Liver (tissue), 8 donors: ENCODE measurements at regions not wholly inside any gene's neighbourhood (a gene's known extent, or its start where the extent isn't known, plus 50 kb on each side); places are given as distances from the start of the nearest gene placed in this dataset.

Experiments used
- DNase-seq: peaks from one replicate; pipeline ENCODE4 v3.0.0-alpha.2; 2017; ENCODE audit warnings: low spot score
- H3K27ac ChIP-seq, 2 donors: one replicate each; pipeline ENCODE4 v1.7.0; 2013; ENCODE audit warnings: inconsistent platforms in 2 of 2, low read length in 2 of 2, control low read depth in 1 of 2, low read depth in 1 of 2, mild to moderate bottlenecking in 1 of 2
- H3K27me3 ChIP-seq, 4 donors: one replicate each; pipeline versions ENCODE4 v1.6.1 to v1.7.0; 2013; ENCODE audit warnings: low read length in 3 of 4, inconsistent platforms in 1 of 4, mild to moderate bottlenecking in 1 of 4, moderate library complexity in 1 of 4; ENCODE audit not compliant: control insufficient read depth in 4 of 4, insufficient read depth in 4 of 4
- H3K36me3 ChIP-seq, 4 donors: one replicate each; pipeline versions ENCODE4 v1.6.1 to v1.7.0; 2013; ENCODE audit warnings: low read length in 3 of 4, mild to moderate bottlenecking in 3 of 4, low read depth in 1 of 4, moderate library complexity in 1 of 4; ENCODE audit not compliant: control insufficient read depth in 4 of 4, insufficient read depth in 3 of 4
- H3K4me1 ChIP-seq, 4 donors: one replicate each; pipeline versions ENCODE4 v1.6.1 to v1.7.0; 2013; ENCODE audit warnings: low read length in 3 of 4, mild to moderate bottlenecking in 3 of 4, moderate library complexity in 1 of 4; ENCODE audit not compliant: control insufficient read depth in 4 of 4, insufficient read depth in 4 of 4
- H3K4me3 ChIP-seq, 3 donors: one replicate each; pipeline versions ENCODE4 v1.6.1 to v1.7.0; 2013; ENCODE audit warnings: low read length in 3 of 3, control low read depth in 1 of 3, low read depth in 1 of 3, mild to moderate bottlenecking in 1 of 3
- H3K9ac ChIP-seq, 2 donors: one replicate each; pipeline ENCODE4 v1.7.0; 2013; ENCODE audit warnings: low read length in 2 of 2, mild to moderate bottlenecking in 2 of 2, moderate library complexity in 2 of 2, control low read depth in 1 of 2, low read depth in 1 of 2
- H3K9me3 ChIP-seq, 4 donors: one replicate each; pipeline versions ENCODE4 v1.6.1 to v1.7.0; 2013; ENCODE audit warnings: low read length in 3 of 4; ENCODE audit not compliant: control insufficient read depth in 4 of 4
- ATF3 ChIP-seq: IDR thresholded peaks from 2 replicates; pipeline ENCODE4 v1.6.1; 2016; ENCODE audit warnings: antibody characterized with exemption
- CTCF ChIP-seq: fragments of 150-350 bp; IDR thresholded peaks from 2 replicates; pipeline ENCODE4 v1.5.1; 2017; ENCODE audit warnings: improper control_type of control experiment, low read depth, low read length; ENCODE audit not compliant: missing input control
- EGR1 ChIP-seq, 2 donors: IDR thresholded peaks; 2 replicates each; pipeline ENCODE4 v1.6.1; 2016 to 2018; ENCODE audit warnings: antibody characterized with exemption in 2 of 2, low read depth in 2 of 2
- FOXA1 ChIP-seq: IDR thresholded peaks from 2 replicates; pipeline ENCODE4 v1.6.1; 2016; ENCODE audit warnings: antibody characterized with exemption
- FOXA2 ChIP-seq: IDR thresholded peaks from 2 replicates; pipeline ENCODE4 v1.6.1; 2016; ENCODE audit warnings: antibody characterized with exemption
- GABPA ChIP-seq, 2 donors: IDR thresholded peaks in 1 of 2; conservative IDR thresholded peaks in 1 of 2; 2 replicates each; pipeline ENCODE4 v1.6.1; 2016; ENCODE audit warnings: antibody characterized with exemption in 2 of 2, mild to moderate bottlenecking in 1 of 2, moderate library complexity in 1 of 2
- HNF4A ChIP-seq, 2 donors: conservative IDR thresholded peaks; 2 replicates each; pipeline ENCODE4 v1.6.1; 2016; ENCODE audit warnings: antibody characterized with exemption in 2 of 2, mild to moderate bottlenecking in 2 of 2
- HNF4G ChIP-seq: IDR thresholded peaks from 2 replicates; pipeline ENCODE4 v1.6.1; 2016; ENCODE audit warnings: antibody characterized with exemption
- JUND ChIP-seq, 2 donors: IDR thresholded peaks; 2 replicates each; pipeline ENCODE4 v1.6.1; 2016; ENCODE audit warnings: antibody characterized with exemption in 2 of 2
- MAX ChIP-seq: IDR thresholded peaks from 2 replicates; pipeline ENCODE4 v1.6.1; 2016; ENCODE audit warnings: antibody characterized with exemption
- NR2F2 ChIP-seq: IDR thresholded peaks from 2 replicates; pipeline ENCODE4 v1.6.1; 2016; ENCODE audit warnings: antibody characterized with exemption
- RAD21 ChIP-seq, 2 donors: IDR thresholded peaks; 2 replicates each; pipeline ENCODE4 v1.6.1; 2016; ENCODE audit warnings: antibody characterized with exemption in 2 of 2, mild to moderate bottlenecking in 2 of 2
- RXRA ChIP-seq, 2 donors: IDR thresholded peaks; 2 replicates each; pipeline ENCODE4 v1.6.1; 2017 to 2018; ENCODE audit warnings: antibody characterized with exemption in 2 of 2, mild to moderate bottlenecking in 1 of 2
- SP1 ChIP-seq: IDR thresholded peaks from 2 replicates; pipeline ENCODE4 v1.6.1; 2018; ENCODE audit warnings: antibody characterized with exemption, mild to moderate bottlenecking
- TAF1 ChIP-seq: conservative IDR thresholded peaks from 2 replicates; pipeline ENCODE4 v1.6.1; 2016; ENCODE audit warnings: antibody characterized with exemption, mild to moderate bottlenecking
- YY1 ChIP-seq: IDR thresholded peaks from 2 replicates; pipeline ENCODE4 v1.6.1; 2016; ENCODE audit warnings: antibody characterized with exemption, mild to moderate bottlenecking
- WGBS: extraction: QIAGEN DNeasy Blood & Tissue Kit; methylation state at CpG from one replicate; pipeline ENCODE4 v1.1.7; 2013; 5-methylcytosine and 5-hydroxymethylcytosine counted together
- TF ChIP-seq, protein P1 (sequence below): IDR thresholded peaks from 2 replicates; pipeline ENCODE4 v1.6.1; 2016; ENCODE audit warnings: antibody characterized with exemption
- TF ChIP-seq, protein P2 (sequence below): IDR thresholded peaks from 2 replicates; pipeline ENCODE4 v1.6.1; 2016; ENCODE audit warnings: antibody characterized with exemption, mild to moderate bottlenecking
- donor health status: healthy.
- donor health status: healthy.
- donor health status: healthy.
- donor health status: healthy.
- donor health status: healthy.

DNA sequence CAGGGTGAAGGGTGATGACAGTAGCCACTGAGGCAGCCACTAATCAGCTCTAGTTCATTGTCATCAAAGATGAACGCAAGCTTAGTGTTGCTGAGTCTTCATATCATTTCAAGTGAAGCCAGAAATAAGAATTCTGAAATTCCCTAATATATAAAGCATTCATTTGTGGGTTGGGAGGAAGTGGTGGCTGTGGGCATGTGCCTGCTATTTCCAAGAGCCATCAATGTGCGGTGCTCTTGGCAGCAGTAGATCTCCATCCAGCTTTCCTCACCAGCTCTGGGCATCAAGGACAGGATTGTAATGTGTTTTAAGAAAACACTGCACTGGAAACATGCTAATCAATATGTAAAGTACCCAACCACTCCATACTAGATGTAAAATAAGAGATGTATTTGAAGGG is 202.5 kb upstream of the AHR start:
- Histone ChIP-seq H3K4me3 (no peak overlapping the region), H3K27ac (no peak overlapping the region), H3K9me3 (no peaks in the 10 kb centered on the region), H3K4me1 (peaks cover 3 to 22% (median 10%) of the 10 kb centered on the region in 4 donors), H3K36me3 (no peaks in the 10 kb centered on the region), H3K9ac (no peak overlapping the region), H3K27me3 (no peaks in the 10 kb centered on the region)
- TF ChIP-seq YY1 (no peak), RAD21 (IDR thresholded peaks at IDR 0.05) (peak; percentile 29 to 34)
- no peak for DNase-seq
- WGBS, result 62% methylated on average over 2 of the region's 2 CpGs

GRCh38 chr7:17097668-17098297 is 200.7 kb upstream of the AHR start:
- Histone ChIP-seq H3K4me3 (peak overlapping the region; percentile 3 to 51 (median 38)), H3K9ac (peak overlapping the region in 1 of 2 donors; percentile 92), H3K27me3 (no peaks in the 10 kb centered on the region), H3K27ac (peak overlapping the region in 1 of 2 donors; percentile 25), H3K36me3 (peaks cover 0 to 2% (median 0%) of the 10 kb centered on the region in 4 donors), H3K4me1 (peaks cover 3 to 22% (median 10%) of the 10 kb centered on the region in 4 donors), H3K9me3 (peaks cover 0 to 7% (median 7%) of the 10 kb centered on the region in 4 donors)
- DNase-seq, result no peak
- TF ChIP-seq GABPA (IDR thresholded peaks at IDR 0.05 in 1 of 2, conservative IDR thresholded peaks at IDR 0.05 in 1 of 2), result no peak
- TF ChIP-seq SP1, result no peak
- no peak for TF ChIP-seq ATF3
- no peak for TF ChIP-seq MAX
- no peak for TF ChIP-seq YY1
- no peak for TF ChIP-seq HNF4A (conservative IDR thresholded peaks at IDR 0.05)
- no peak for TF ChIP-seq JUND (IDR thresholded peaks at IDR 0.05)
- TF ChIP-seq RAD21 (IDR thresholded peaks at IDR 0.05), result no peak
- TF ChIP-seq FOXA1, result no peak
- no peak for TF ChIP-seq EGR1 (IDR thresholded peaks at IDR 0.05; ENCODE audit: low read depth in 2 of 2)
- TF ChIP-seq HNF4G, result no peak
- no peak for TF ChIP-seq RXRA (IDR thresholded peaks at IDR 0.05)
- TF ChIP-seq TAF1, result no peak
- TF ChIP-seq, protein P1, sequence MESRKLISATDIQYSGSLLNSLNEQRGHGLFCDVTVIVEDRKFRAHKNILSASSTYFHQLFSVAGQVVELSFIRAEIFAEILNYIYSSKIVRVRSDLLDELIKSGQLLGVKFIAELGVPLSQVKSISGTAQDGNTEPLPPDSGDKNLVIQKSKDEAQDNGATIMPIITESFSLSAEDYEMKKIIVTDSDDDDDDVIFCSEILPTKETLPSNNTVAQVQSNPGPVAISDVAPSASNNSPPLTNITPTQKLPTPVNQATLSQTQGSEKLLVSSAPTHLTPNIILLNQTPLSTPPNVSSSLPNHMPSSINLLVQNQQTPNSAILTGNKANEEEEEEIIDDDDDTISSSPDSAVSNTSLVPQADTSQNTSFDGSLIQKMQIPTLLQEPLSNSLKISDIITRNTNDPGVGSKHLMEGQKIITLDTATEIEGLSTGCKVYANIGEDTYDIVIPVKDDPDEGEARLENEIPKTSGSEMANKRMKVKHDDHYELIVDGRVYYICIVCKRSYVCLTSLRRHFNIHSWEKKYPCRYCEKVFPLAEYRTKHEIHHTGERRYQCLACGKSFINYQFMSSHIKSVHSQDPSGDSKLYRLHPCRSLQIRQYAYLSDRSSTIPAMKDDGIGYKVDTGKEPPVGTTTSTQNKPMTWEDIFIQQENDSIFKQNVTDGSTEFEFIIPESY, result no peak
- TF ChIP-seq, protein P2, sequence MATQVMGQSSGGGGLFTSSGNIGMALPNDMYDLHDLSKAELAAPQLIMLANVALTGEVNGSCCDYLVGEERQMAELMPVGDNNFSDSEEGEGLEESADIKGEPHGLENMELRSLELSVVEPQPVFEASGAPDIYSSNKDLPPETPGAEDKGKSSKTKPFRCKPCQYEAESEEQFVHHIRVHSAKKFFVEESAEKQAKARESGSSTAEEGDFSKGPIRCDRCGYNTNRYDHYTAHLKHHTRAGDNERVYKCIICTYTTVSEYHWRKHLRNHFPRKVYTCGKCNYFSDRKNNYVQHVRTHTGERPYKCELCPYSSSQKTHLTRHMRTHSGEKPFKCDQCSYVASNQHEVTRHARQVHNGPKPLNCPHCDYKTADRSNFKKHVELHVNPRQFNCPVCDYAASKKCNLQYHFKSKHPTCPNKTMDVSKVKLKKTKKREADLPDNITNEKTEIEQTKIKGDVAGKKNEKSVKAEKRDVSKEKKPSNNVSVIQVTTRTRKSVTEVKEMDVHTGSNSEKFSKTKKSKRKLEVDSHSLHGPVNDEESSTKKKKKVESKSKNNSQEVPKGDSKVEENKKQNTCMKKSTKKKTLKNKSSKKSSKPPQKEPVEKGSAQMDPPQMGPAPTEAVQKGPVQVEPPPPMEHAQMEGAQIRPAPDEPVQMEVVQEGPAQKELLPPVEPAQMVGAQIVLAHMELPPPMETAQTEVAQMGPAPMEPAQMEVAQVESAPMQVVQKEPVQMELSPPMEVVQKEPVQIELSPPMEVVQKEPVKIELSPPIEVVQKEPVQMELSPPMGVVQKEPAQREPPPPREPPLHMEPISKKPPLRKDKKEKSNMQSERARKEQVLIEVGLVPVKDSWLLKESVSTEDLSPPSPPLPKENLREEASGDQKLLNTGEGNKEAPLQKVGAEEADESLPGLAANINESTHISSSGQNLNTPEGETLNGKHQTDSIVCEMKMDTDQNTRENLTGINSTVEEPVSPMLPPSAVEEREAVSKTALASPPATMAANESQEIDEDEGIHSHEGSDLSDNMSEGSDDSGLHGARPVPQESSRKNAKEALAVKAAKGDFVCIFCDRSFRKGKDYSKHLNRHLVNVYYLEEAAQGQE, result no peak
- TF ChIP-seq FOXA2, result no peak
- no peak for TF ChIP-seq CTCF
- no peak for TF ChIP-seq NR2F2
- WGBS, result 41% methylated on average over 7 of the region's 7 CpGs
